RCC 7860 (cell line): ENCODE measurements at regions not wholly inside any gene's neighbourhood (a gene's known extent, or its start where the extent isn't known, plus 50 kb on each side); places are given as distances from the start of the nearest gene placed in this dataset.

ENCODE experiments used
- DNase-seq: peaks from one replicate; pipeline ENCODE4 v3.0.0-alpha.2; 2015; ENCODE audit warnings: low spot score
- FAIRE-seq: peaks from 2 replicates; lab custom pipeline; 2012; peaks lifted over from hg19 to GRCh38; lab: Jason Lieb, UNC

GRCh38 chr7:54843841-54844355 is 84.9 kb upstream of the SEC61G start:
- DNase-seq: no peak
- FAIRE-seq: no peak

- FAIRE-seq: no peak
- DNase-seq: no peak
Measured at GRCh38 chr7:54846273-54846672, 87.3 kb upstream of the SEC61G start.

- FAIRE-seq (no peak), DNase-seq (no peak)
Measured at GRCh38 chr7:54847921-54848320, 88.9 kb upstream of the SEC61G start.

GRCh38 chr7:54856856-54857255 is 97.8 kb upstream of the SEC61G start:
- FAIRE-seq (no peak), DNase-seq (no peak)

GRCh38 chr7:54857294-54857693 is 98.3 kb upstream of the SEC61G start:
- peak; percentile 31 for FAIRE-seq
- DNase-seq: no peak

- no peak for FAIRE-seq
- no peak for DNase-seq
Measured at GRCh38 chr7:54858008-54858692, 99.1 kb upstream of the SEC61G start.

- no peak for DNase-seq
- no peak for FAIRE-seq
Measured at GRCh38 chr7:54859066-54859465, 100.1 kb upstream of the SEC61G start.

- FAIRE-seq: no peak
- no peak for DNase-seq
Measured at GRCh38 chr7:54859545-54859944, 100.5 kb upstream of the SEC61G start.

GRCh38 chr7:54860003-54860775 is 101.2 kb upstream of the SEC61G start:
- DNase-seq (peak; percentile 12), FAIRE-seq (no peak)

- DNase-seq (no peak), FAIRE-seq (no peak)
Measured at GRCh38 chr7:54860843-54861242, 101.8 kb upstream of the SEC61G start.

GRCh38 chr7:54864663-54865062 is 105.7 kb upstream of the SEC61G start:
- FAIRE-seq (no peak), DNase-seq (no peak)

GRCh38 chr7:54869523-54869922 is 110.5 kb upstream of the SEC61G start:
- DNase-seq (no peak), FAIRE-seq (peak; percentile 73)

- peak; percentile 90 for FAIRE-seq
Measured at GRCh38 chr7:54874804-54875203, 115.8 kb upstream of the SEC61G start.

GRCh38 chr7:54877683-54878082 is 118.7 kb upstream of the SEC61G start:
- FAIRE-seq: peak; percentile 51
- DNase-seq: peak; percentile 14

More at GRCh38 chr7:54874804-54875203, 115.8 kb upstream of the SEC61G start:
- DNase-seq: peak; percentile 35

GRCh38 chr7:54878339-54878738 is 119.3 kb upstream of the SEC61G start:
- DNase-seq (no peak), FAIRE-seq (no peak)

GRCh38 chr7:54879776-54880175 is 120.8 kb upstream of the SEC61G start:
- peak; percentile 97 for DNase-seq
- FAIRE-seq: peak; percentile 99

GRCh38 chr7:54880326-54880989 is 121.4 kb upstream of the SEC61G start:
- FAIRE-seq (no peak), DNase-seq (peak; percentile 56)

- no peak for FAIRE-seq
- DNase-seq: no peak
Measured at GRCh38 chr7:54881816-54882520, 123.0 kb upstream of the SEC61G start.

GRCh38 chr7:54882694-54883093 is 123.7 kb upstream of the SEC61G start:
- FAIRE-seq (no peak), DNase-seq (no peak)

- DNase-seq (no peak), FAIRE-seq (peak; percentile 15)
Measured at GRCh38 chr7:54883576-54883975, 124.6 kb upstream of the SEC61G start.

- FAIRE-seq (peak; percentile 26), DNase-seq (no peak)
Measured at GRCh38 chr7:54885285-54885684, 126.3 kb upstream of the SEC61G start.
